Activated CD4-positive, alpha-beta T cell treated with anti-CD3 and anti-CD28 coated beads, Interleukin-2, Interleukin-6, amounts not matched to agents 100 ng/mL and 50 ng/mL, durations not matched to agents 16 hours and 8 hours (primary cell): ENCODE measurements at regions not wholly inside any gene's neighbourhood (a gene's known extent, or its start where the extent isn't known, plus 50 kb on each side); places are given as distances from the start of the nearest gene placed in this dataset.

Experiments
- DNase-seq: peaks from one replicate; pipeline ENCODE4 v3.0.0-alpha.2; 2020

GRCh38 chr11:110032259-110032658, 60.9 kb upstream of the ZC3H12C start:
- DNase-seq: no peak

- DNase-seq: no peak
Observed at GRCh38 chr11:110032957-110033570, 60.1 kb upstream of the ZC3H12C start.

DNA sequence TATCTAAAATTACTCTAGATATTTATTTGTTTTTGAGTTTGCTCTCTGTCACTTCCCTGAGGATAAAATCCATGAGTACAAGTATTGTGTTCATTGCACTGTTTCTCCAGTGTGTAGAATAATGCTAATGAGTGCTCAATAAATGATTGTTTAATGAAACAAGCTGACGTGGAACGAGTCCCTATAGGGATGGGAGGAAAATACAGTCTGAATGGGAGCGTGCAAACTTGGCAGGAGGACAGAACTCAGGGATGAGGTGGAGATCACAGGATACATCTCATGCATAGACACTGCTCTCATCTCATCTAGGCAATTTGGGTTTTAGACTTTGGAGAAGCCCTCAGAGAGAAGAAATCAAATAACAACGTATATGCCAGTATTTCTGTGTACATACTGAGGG, 58.4 kb upstream of the ZC3H12C start:
- no peak for DNase-seq

DNA sequence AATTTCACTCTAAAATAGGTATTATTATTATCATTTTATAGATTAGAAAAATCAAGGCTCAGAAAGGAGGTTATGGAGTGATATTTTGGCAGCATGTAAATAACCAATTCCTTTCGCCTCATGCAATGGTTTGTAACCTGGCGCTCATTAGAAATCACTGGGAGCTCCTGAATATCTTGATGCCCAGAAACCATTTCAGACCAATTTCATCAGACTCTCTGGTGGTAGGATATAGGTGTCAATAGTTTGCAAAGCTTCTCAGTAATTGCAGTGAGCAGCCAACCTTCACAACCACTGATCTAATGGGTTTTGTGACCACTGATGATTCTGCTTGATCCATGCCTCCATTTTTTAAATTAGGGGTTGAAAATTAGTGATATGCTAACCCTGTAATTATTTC, 57.8 kb upstream of the ZC3H12C start:
- no peak for DNase-seq

DNA sequence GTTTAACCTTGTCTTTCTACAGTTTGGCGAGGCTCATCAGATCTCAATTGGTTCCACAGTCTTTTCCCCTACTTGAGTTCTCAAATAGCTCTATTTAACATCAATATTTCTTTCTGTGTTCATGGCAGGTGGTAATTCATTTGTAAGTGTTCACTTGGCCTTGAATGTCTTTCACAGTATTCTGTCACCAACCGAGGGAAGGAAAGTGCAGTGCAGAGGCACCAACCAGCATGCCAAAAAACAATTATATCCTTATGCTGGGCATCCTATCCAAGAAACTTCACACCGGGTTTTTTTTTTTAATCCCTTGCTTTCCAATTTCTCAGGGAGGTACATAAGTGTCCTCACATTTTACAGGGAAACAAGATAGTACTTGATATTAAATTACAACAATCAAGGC, 55.0 kb upstream of the ZC3H12C start:
- no peak for DNase-seq
